H1 (cell line): ENCODE measurements at regions not wholly inside any gene's neighbourhood (a gene's known extent, or its start where the extent isn't known, plus 50 kb on each side); places are given as distances from the start of the nearest gene placed in this dataset.
A peak's percentile ranks its signal among the peaks of the same experiment; 100 is the strongest.

Source experiments
- CTCF ChIA-PET: fragments of 300-600 bp; sonication (Branson Sonifier 250); formaldehyde crosslinking; loops from one replicate; lab custom pipeline; 2021; ENCODE audit not compliant: partially characterized antibody; lab: Charles Lee
- POLR2A ChIA-PET: fragments of 300-600 bp; sonication (Branson Sonifier 250); formaldehyde crosslinking; loops from one replicate; lab custom pipeline; 2021; ENCODE audit warnings: inconsistent platforms; ENCODE audit not compliant: partially characterized antibody; lab: Charles Lee
- DNase-seq, 2 experiments: peaks; one replicate each; pipeline versions ENCODE4 v3.0.0 to v3.0.0-alpha.2; 2010 to 2022; ENCODE audit warnings: low spot score in 2 of 2, low read depth in 1 of 2, mixed read lengths in 1 of 2
- FAIRE-seq: peaks from 2 replicates; lab custom pipeline; 2011; peaks lifted over from hg19 to GRCh38; lab: Jason Lieb, UNC
- H2AFZ ChIP-seq: 2 replicates; pipeline ENCODE4 v1.8.1; 2012; ENCODE audit warnings: low read length, inconsistent platforms
- H2AK5ac ChIP-seq: 2 replicates; pipeline ENCODE4 v1.6.1; 2013; ENCODE audit warnings: low read depth, low read length
- H2BK120ac ChIP-seq: replicated peaks from 2 replicates; pipeline ENCODE3; 2013; ENCODE audit warnings: low read depth, low read length, inconsistent platforms
- H2BK12ac ChIP-seq: 2 replicates; pipeline ENCODE4 v1.6.1; 2013; ENCODE audit warnings: low read depth, low read length
- H2BK15ac ChIP-seq: 2 replicates; pipeline ENCODE4 v1.6.1; 2013; ENCODE audit warnings: low read length
- H2BK20ac ChIP-seq: 2 replicates; pipeline ENCODE4 v1.6.1; 2013; ENCODE audit warnings: low read length
- H2BK5ac ChIP-seq: 2 replicates; pipeline ENCODE4 v1.6.1; 2013; ENCODE audit warnings: low read depth, low read length
- H3K14ac ChIP-seq: 2 replicates; pipeline ENCODE4 v1.6.1; 2013; ENCODE audit warnings: inconsistent platforms; ENCODE audit not compliant: insufficient read length
- H3K18ac ChIP-seq: 2 replicates; pipeline ENCODE4 v1.6.1; 2013; ENCODE audit warnings: low read length; ENCODE audit errors: extremely low read depth
- H3K23ac ChIP-seq: 2 replicates; pipeline ENCODE4 v1.6.1; 2013; ENCODE audit warnings: inconsistent platforms; ENCODE audit not compliant: insufficient read length
- H3K23me2 ChIP-seq: 2 replicates; pipeline ENCODE4 v1.6.1; 2013; ENCODE audit warnings: low read depth, low read length
- H3K27ac ChIP-seq: 2 replicates; pipeline ENCODE4 v1.6.1; 2011; ENCODE audit warnings: low read depth, low read length, inconsistent platforms
- H3K27me3 ChIP-seq, 4 experiments: replicated peaks in 1 of 4; 1 replicate in 1 of 4; 2 replicates in 3 of 4; pipeline versions ENCODE4 v1.6.1 to v1.8.1; 2011 to 2013; ENCODE audit warnings: low read length in 3 of 4, mild to moderate bottlenecking in 3 of 4, inconsistent platforms in 2 of 4, mixed read lengths in 2 of 4, moderate library complexity in 1 of 4; ENCODE audit not compliant: control insufficient read depth in 3 of 4, insufficient read depth in 3 of 4; ENCODE audit errors: extremely low read depth in 1 of 4
- H3K36me3 ChIP-seq, 4 experiments: 2 replicates each; pipeline versions ENCODE4 v1.6.1 to v1.8.1; 2011 to 2013; ENCODE audit warnings: mild to moderate bottlenecking in 4 of 4, low read length in 3 of 4, moderate library complexity in 2 of 4, control low read depth in 1 of 4, inconsistent platforms in 1 of 4; ENCODE audit not compliant: insufficient read depth in 4 of 4, control insufficient read depth in 2 of 4
- H3K4ac ChIP-seq: replicated peaks from 2 replicates; pipeline ENCODE3; 2013; ENCODE audit warnings: low read length, low read depth, mixed read lengths, inconsistent platforms; ENCODE audit not compliant: insufficient read length
- H3K4me1 ChIP-seq, 4 experiments: replicated peaks in 1 of 4; 1 replicate in 1 of 4; 2 replicates in 3 of 4; pipeline versions ENCODE4 v1.6.1 to v1.8.1; 2011 to 2013; ENCODE audit warnings: low read length in 3 of 4, inconsistent platforms in 2 of 4, mixed read lengths in 1 of 4; ENCODE audit not compliant: insufficient read depth in 4 of 4, control insufficient read depth in 3 of 4
- H3K4me2 ChIP-seq, 2 experiments: 2 replicates each; pipeline versions ENCODE4 v1.6.1 to v1.8.1; 2011 to 2013; ENCODE audit warnings: low read depth in 2 of 2, low read length in 2 of 2, control low read depth in 1 of 2, inconsistent platforms in 1 of 2, mild to moderate bottlenecking in 1 of 2; ENCODE audit not compliant: insufficient read depth in 1 of 2
- H3K4me3 ChIP-seq, 4 experiments: fragments of 200-600, 300-600 bp in 1 of 4; sonication (generic), shearing (Covaris generic), sonication (Bioruptor Twin) in 1 of 4; 2 replicates each; pipeline versions ENCODE4 v1.5.1 to v1.8.1; 2011 to 2016; ENCODE audit warnings: low read length in 4 of 4, low read depth in 3 of 4, control low read depth in 2 of 4, inconsistent platforms in 2 of 4, mild to moderate bottlenecking in 2 of 4, mixed read lengths in 1 of 4, moderate library complexity in 1 of 4; ENCODE audit not compliant: insufficient read depth in 2 of 4; ENCODE audit errors: extremely low read depth in 1 of 4
- H3K56ac ChIP-seq: replicated peaks from 2 replicates; pipeline ENCODE3; 2013; ENCODE audit warnings: low read depth, mild to moderate bottlenecking, mixed read lengths, low read length, inconsistent platforms; ENCODE audit not compliant: insufficient read length
- H3K79me1 ChIP-seq: 2 replicates; pipeline ENCODE4 v1.6.1; 2013; ENCODE audit warnings: low read depth, low read length, control low read depth
- H3K79me2 ChIP-seq, 2 experiments: 2 replicates each; pipeline versions ENCODE4 v1.6.1 to v1.8.1; 2012 to 2013; ENCODE audit warnings: low read length in 2 of 2, mild to moderate bottlenecking in 2 of 2, inconsistent platforms in 1 of 2; ENCODE audit not compliant: insufficient read depth in 2 of 2, control insufficient read depth in 1 of 2
- H3K9ac ChIP-seq, 4 experiments: replicated peaks in 1 of 4; 1 replicate in 1 of 4; 2 replicates in 3 of 4; pipeline versions ENCODE4 v1.6.1 to v1.8.1; 2011 to 2013; ENCODE audit warnings: low read depth in 3 of 4, low read length in 3 of 4, control low read depth in 2 of 4, mild to moderate bottlenecking in 2 of 4, moderate library complexity in 2 of 4, inconsistent platforms in 1 of 4; ENCODE audit errors: extremely low read depth in 1 of 4
- H3K9me3 ChIP-seq, 2 experiments: 2 replicates each; pipeline versions ENCODE4 v1.6.1 to v1.8.1; 2012 to 2013; ENCODE audit warnings: mild to moderate bottlenecking in 2 of 2, moderate library complexity in 2 of 2, control low read depth in 1 of 2, inconsistent platforms in 1 of 2, low read depth in 1 of 2, low read length in 1 of 2, mixed read lengths in 1 of 2; ENCODE audit not compliant: insufficient read depth in 2 of 2
- H4K20me1 ChIP-seq, 2 experiments: replicated peaks in 1 of 2; 2 replicates each; pipeline versions ENCODE3 to v1.8.1; 2011 to 2013; ENCODE audit warnings: inconsistent platforms in 2 of 2, low read length in 2 of 2, mild to moderate bottlenecking in 1 of 2; ENCODE audit not compliant: insufficient read depth in 2 of 2, control insufficient read depth in 1 of 2
- H4K5ac ChIP-seq: 2 replicates; pipeline ENCODE4 v1.6.1; 2013; ENCODE audit warnings: low read length, low read depth, mixed read lengths, inconsistent platforms; ENCODE audit not compliant: insufficient read length
- H4K8ac ChIP-seq: 2 replicates; pipeline ENCODE4 v1.8.0; 2013; ENCODE audit warnings: mild to moderate bottlenecking, moderate library complexity, low read length, inconsistent platforms; ENCODE audit not compliant: insufficient read depth; ENCODE audit errors: extremely low read depth
- H4K91ac ChIP-seq: replicated peaks from 2 replicates; pipeline ENCODE3; 2013; ENCODE audit warnings: low read length, mixed read lengths, inconsistent platforms; ENCODE audit not compliant: insufficient read length
- POLR2A ChIP-seq, 2 experiments: IDR thresholded peaks; 1 replicate in 1 of 2; 2 replicates in 1 of 2; pipeline ENCODE4 v1.6.1; 2011; ENCODE audit warnings: low read depth in 2 of 2, low read length in 2 of 2, mild to moderate bottlenecking in 2 of 2; ENCODE audit errors: control extremely low read depth in 1 of 2
- TEAD4 ChIP-seq: IDR thresholded peaks from 2 replicates; pipeline ENCODE4 v1.6.1; 2012; ENCODE audit warnings: low read depth, low read length, inconsistent platforms, mixed read lengths
- WGBS, 2 experiments: shearing (Covaris generic) in 1 of 2; methylation state at CpG; one replicate each; pipeline versions ENCODE4 v1.1.6 to v1.1.7; 2013 to 2015; ENCODE audit warnings: low lambda C conversion rate in 2 of 2, mixed read lengths in 2 of 2, inconsistent platforms in 1 of 2, low coverage in 1 of 2, missing lambda C conversion rate in 1 of 2; ENCODE audit not compliant: insufficient replicate concordance in 2 of 2, insufficient coverage in 1 of 2, insufficient read length in 1 of 2; ENCODE audit errors: extremely low coverage in 1 of 2, missing lambda C conversion rate in 1 of 2; 5-methylcytosine and 5-hydroxymethylcytosine counted together

DNA sequence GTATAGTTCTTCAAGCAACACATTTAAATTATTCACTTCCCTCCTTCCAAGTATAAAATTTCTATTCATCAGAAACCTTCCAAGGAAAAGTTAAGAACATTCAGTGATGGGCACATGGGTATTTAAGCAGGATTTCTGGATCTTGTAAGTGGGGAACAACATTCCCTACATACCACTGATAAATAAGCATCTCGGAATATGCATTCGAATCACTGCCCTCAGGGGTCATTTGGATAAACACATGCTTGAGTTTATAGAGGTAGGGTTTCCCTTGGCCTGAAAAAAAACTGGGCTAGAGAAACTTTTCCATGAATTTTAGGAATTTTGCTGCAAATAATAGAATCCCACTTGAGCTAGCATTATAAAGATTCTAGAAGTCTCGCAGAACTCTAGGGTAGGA is 143.9 kb downstream of the SOX3 start:
- CTCF ChIA-PET, result no interaction called here
- Histone ChIP-seq H4K20me1 (no peaks in the 10 kb centered on the region), H3K56ac (no peak overlapping the region), H3K4me2 (no peak overlapping the region; a peak in 2 of 4 replicates), H4K8ac (no peak overlapping the region), H2BK15ac (no peak overlapping the region), H3K23ac (no peak overlapping the region), H3K79me1 (no peaks in the 10 kb centered on the region), H2BK20ac (no peak overlapping the region), H2AFZ (no peak overlapping the region), H4K91ac (no peak overlapping the region), H3K18ac (no peak overlapping the region; the same call in 1 of the 2 replicates), H3K27ac (no peak overlapping the region), H3K4me3 (no peak overlapping the region), H2BK12ac (no peak overlapping the region), H3K14ac (no peak overlapping the region), H3K9ac (no peak overlapping the region), H2AK5ac (no peak overlapping the region), H3K9me3 (no peaks in the 10 kb centered on the region), H3K27me3 (no peaks in the 10 kb centered on the region), H4K5ac (no peak overlapping the region), H3K4ac (no peak overlapping the region), H2BK120ac (no peak overlapping the region), H3K4me1 (peaks cover 0 to 3% (median 0%) of the 10 kb centered on the region in 4 experiments; a peak in 2 of 7 replicates), H3K79me2 (no peaks in the 10 kb centered on the region), H3K23me2 (no peaks in the 10 kb centered on the region), H3K36me3 (no peaks in the 10 kb centered on the region), H2BK5ac (no peak overlapping the region)
- POLR2A ChIA-PET, result no interaction called here
- TF ChIP-seq POLR2A (IDR thresholded peaks at IDR 0.05; ENCODE audit: control extremely low read depth in 1 of 2, low read depth in 2 of 2, low read length in 2 of 2) (no peak), TEAD4 (peak; percentile 72; the same call in 1 of the 2 replicates)
- FAIRE-seq (peak; percentile 58), DNase-seq (no peak)
- 7% methylated on average over 3 of the region's 3 CpGs; no CpG with 5 or more reads in 1 of the 2 experiments for WGBS, 2 experiments
